ENCODE measurements at regions not wholly inside any gene's neighbourhood (a gene's known extent, or its start where the extent isn't known, plus 50 kb on each side); places are given as distances from the start of the nearest gene placed in this dataset.

- intact Hi-C loops (cut with DNase I): loop anchor here (2.0 to 10.0 kb wide), 12 partner anchors 50 to 553 kb away; partner anchors contain the start of gene ACKR3 (in 8 of the 10)
- H3K4me1 ChIP-seq: peaks cover 0 to 11% (median 3%) of the 10 kb centered on the region in 12 donors
- DNase-seq: no peak
- no peaks in the 10 kb centered on the region for H3K9me3 ChIP-seq
- H3K27ac ChIP-seq: no peak overlapping the region
- no peak for ATAC-seq
- no peak overlapping the region for H3K4me3 ChIP-seq
- TF ChIP-seq POLR2A (IDR thresholded peaks at IDR 0.05): no peak
- TF ChIP-seq CTCF (IDR thresholded peaks at IDR 0.05): no peak
- peaks cover 0 to 11% (median 4%) of the 10 kb centered on the region in 9 donors for H3K27me3 ChIP-seq
- WGBS, 4 donors: 87 to 99% (median 98%) methylated on average over 5 of the region's 5 CpGs
- no peaks in the 10 kb centered on the region for H3K36me3 ChIP-seq
Measured at GRCh38 chr2:236512267-236512666, 57.4 kb upstream of the ACKR3 start.

- Histone ChIP-seq H3K36me3 (no peaks in the 10 kb centered on the region), H3K27ac (no peak overlapping the region), H3K4me3 (no peak overlapping the region), H3K27me3 (peaks cover 0 to 6% (median 0%) of the 10 kb centered on the region in 9 donors), H3K9me3 (no peaks in the 10 kb centered on the region), H3K4me1 (peaks cover 0 to 12% (median 2%) of the 10 kb centered on the region in 12 donors)
- 20 to 24% (median 22%) methylated on average over 7 of the region's 7 CpGs for WGBS, 4 donors
- intact Hi-C loops (cut with DNase I): loop anchor here (1.0 to 10.0 kb wide), 14 partner anchors 49 to 552 kb away; partner anchors contain the start of gene ACKR3 (in 8 of the 10)
- peak; percentile 50 to 74 (median 67) for DNase-seq
- peak; percentile 77 to 92 (median 84) for TF ChIP-seq CTCF (IDR thresholded peaks at IDR 0.05)
- no peak for TF ChIP-seq POLR2A (IDR thresholded peaks at IDR 0.05)
- ATAC-seq: peak; percentile 45 to 94 (median 85)
Measured at GRCh38 chr2:236512902-236513435, 56.7 kb upstream of the ACKR3 start.

- intact Hi-C loops (cut with DNase I): loop anchor here (1.0 to 10.0 kb wide), 14 partner anchors 48 to 551 kb away; partner anchors contain the start of gene ACKR3 (in 8 of the 10)
- H3K27ac ChIP-seq: no peak overlapping the region
- H3K4me1 ChIP-seq: peaks cover 0 to 13% (median 2%) of the 10 kb centered on the region in 12 donors
- no peaks in the 10 kb centered on the region for H3K27me3 ChIP-seq
- no peaks in the 10 kb centered on the region for H3K9me3 ChIP-seq
- 94 to 96% (median 95%) methylated on average over 8 of the region's 8 CpGs for WGBS, 4 donors
- H3K36me3 ChIP-seq: no peaks in the 10 kb centered on the region
- no peak overlapping the region for H3K4me3 ChIP-seq
- TF ChIP-seq POLR2A (IDR thresholded peaks at IDR 0.05): no peak
- no peak for TF ChIP-seq CTCF (IDR thresholded peaks at IDR 0.05)
- DNase-seq (no peak), ATAC-seq (no peak)
Measured at GRCh38 chr2:236513956-236514355, 55.7 kb upstream of the ACKR3 start.

- no peaks in the 10 kb centered on the region for H3K9me3 ChIP-seq
- intact Hi-C loops (cut with DNase I): loop anchor here in 7 of 10 donors (5.0 to 10.0 kb wide), 7 partner anchors 152 to 548 kb away; no protein-coding TSS in a partner anchor
- H3K4me3 ChIP-seq: no peak overlapping the region
- ATAC-seq (no peak), DNase-seq (no peak)
- H3K4me1 ChIP-seq: peaks cover 0 to 13% (median 2%) of the 10 kb centered on the region in 12 donors
- H3K27me3 ChIP-seq: no peaks in the 10 kb centered on the region
- H3K27ac ChIP-seq: peak overlapping the region in 2 of 12 donors; percentile 69 to 70
- WGBS, 4 donors: 89 to 94% (median 93%) methylated on average over 6 of the region's 6 CpGs
- TF ChIP-seq CTCF (IDR thresholded peaks at IDR 0.05) (no peak), POLR2A (IDR thresholded peaks at IDR 0.05) (no peak)
- no peaks in the 10 kb centered on the region for H3K36me3 ChIP-seq
Measured at GRCh38 chr2:236516708-236517107, 52.9 kb upstream of the ACKR3 start.
